ENCODE measurements at regions not wholly inside any gene's neighbourhood (a gene's known extent, or its start where the extent isn't known, plus 50 kb on each side); places are given as distances from the start of the nearest gene placed in this dataset.
A peak's percentile ranks its signal among the peaks of the same experiment; 100 is the strongest.

DNA sequence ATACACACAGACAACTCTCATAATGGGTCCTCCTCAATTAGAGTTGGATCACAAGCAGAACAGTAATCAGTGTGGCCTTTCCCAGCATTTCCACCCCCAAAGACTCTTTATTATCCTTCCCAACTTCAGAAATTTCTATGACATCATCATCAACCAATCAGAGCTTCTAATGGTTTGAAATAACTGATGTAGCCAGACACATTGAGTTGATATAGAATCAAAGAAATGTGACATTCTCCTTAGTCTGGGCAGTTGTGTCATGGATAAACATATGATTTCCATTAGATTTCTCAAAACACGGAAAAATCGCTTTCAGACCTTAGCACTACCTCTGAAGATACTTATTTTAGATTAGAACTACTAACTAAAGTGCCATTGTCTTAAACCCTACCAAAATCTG lies 75.7 kb upstream of the NFIB start:
- no peak for DNase-seq

DNA sequence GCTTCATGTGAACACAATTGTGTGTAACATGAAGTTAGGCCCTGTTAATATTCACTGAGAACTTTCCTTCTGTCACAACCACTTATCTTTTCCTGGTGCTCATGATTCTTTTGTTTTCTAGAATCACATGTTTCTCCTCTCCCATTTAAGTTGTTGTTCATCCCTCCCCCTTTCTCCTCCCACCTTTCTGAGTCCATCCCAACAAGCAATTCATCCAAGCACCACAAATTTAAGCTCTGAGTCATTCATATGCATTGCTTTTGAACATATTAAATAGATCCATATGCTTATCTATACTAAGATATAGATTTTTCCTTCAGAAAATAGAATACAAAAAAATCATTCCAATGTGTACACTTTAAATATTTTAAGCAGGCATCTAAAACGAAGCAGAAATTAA lies 75.2 kb upstream of the NFIB start:
- no peak for DNase-seq

DNA sequence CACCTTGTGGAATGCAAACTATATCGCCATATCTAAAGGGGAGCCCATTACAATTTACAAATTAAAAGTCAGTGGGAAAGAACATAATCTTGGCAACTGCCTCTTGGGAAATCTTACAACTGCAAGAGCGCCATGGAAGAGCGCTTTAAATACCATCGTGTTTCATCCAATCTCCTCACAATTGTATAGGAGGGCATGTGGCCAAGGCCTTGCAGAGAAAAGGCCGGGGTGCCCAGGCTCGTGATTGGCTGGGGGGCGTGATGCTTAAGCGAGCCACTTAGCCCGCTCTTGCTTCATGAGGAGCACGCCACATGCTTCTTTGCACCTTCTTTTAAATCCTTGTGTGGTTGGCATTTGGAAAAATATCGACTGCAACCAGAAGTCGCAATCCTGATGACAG lies 69.8 kb upstream of the NFIB start:
- no peak for DNase-seq

DNA sequence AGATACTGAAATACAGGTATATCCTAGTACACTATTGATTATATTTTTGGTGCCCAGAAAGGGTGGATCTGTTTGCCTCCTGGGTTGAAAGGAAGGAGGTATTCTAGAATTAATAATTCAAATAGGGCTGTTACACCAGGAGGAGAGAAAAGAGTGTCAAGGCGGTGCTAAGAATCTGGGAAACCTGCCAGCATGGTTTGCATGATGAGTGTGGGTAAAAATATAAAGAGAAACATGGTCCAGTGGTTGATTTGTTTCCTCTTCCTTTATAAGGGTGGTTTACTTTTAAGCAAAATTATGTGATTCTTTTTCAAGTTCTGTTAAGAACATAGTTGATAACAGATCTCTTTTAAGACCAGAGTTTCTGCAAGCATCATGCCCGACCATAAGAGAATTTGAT lies 69.4 kb upstream of the NFIB start:
- DNase-seq = peak; percentile 30

DNA sequence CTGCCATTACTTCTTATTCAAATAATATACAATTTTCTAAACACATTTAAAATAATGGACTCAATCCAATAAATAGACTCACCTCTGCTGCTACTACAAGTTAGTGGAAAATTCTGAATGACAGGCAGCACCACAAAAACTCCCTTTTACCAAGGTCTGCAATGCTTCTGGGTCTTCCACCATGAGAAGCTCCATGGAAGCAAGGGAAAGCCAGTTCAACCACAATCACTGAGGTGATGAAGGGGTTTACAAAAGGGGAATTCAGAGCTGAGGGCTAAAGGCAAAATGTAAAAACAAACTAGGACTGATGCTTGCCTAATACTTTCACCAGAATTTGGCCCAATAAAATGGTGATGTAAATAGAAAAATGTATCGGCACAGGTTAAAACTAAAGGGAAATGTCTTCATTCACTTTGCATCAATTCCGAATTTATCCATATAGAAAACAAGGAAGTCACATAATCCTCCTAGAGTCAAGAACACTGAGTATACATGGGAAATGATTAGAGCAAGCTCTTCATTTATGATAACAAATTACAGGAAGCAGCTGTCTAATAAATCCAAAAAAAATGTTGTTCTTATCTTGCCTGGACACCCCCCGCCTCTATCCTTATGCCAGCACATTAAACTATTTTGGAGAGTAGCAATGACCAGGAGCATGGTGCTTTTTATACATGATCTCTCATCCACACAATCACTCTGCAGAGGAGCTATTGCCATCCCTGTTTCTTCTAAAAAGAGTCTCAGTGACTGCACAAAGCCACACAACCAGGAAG lies 66.3 kb upstream of the NFIB start:
- no peak for DNase-seq

DNA sequence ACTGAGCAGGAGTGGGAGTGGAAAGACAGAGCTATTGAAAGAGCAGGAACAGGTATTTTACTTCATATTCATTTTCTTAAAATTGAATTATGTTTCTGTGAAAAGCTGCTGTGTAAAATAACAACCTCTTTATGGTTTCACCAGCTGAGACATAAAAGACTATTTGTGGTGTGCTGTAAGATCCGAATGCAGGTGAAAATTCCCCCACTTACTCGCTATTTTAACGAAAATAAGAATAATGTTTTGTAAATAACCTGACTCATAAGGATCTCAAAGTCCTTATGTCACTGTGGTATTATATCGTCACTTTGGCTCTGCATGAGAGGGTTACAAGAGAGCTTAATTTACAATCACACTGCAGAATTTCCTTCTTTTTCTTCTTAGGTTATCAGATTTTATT lies 65.3 kb upstream of the NFIB start:
- DNase-seq = no peak

DNA sequence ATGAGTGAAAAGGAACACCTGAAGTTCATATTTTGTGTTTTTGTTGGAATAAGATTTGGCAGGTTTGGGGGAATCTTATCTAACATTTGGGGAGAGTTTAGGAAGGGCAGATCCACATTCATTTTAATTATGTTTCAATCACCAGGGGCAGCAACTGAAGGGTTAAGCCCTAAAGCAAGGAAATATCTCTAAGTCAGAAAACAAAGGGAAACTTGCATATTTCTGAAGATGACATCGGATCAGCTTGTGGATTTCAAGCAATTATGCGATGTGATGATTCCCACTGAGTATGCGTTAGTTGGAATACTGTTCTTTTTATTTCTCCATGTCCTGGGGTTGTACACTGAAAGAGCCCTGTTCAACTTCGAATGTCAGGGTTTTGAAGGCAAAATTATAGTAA lies 59.8 kb upstream of the NFIB start:
- no peak for DNase-seq

DNA sequence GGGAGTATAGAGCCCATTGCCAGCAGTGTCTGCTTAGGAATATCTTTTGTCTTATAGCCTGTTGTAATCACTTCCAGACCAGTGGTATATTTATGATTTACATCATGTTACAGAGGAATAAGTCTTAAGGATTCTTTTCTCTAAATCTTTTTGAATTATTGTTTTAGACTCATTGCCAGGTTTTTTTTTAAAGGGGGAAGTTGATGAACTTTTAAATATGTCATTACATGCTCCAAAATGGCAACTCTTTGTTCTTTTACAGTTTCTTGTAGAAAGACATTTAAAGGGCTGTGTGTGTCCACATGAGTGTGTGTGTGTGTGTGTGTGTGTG lies 59.4 kb upstream of the NFIB start:
- DNase-seq = no peak

DNA sequence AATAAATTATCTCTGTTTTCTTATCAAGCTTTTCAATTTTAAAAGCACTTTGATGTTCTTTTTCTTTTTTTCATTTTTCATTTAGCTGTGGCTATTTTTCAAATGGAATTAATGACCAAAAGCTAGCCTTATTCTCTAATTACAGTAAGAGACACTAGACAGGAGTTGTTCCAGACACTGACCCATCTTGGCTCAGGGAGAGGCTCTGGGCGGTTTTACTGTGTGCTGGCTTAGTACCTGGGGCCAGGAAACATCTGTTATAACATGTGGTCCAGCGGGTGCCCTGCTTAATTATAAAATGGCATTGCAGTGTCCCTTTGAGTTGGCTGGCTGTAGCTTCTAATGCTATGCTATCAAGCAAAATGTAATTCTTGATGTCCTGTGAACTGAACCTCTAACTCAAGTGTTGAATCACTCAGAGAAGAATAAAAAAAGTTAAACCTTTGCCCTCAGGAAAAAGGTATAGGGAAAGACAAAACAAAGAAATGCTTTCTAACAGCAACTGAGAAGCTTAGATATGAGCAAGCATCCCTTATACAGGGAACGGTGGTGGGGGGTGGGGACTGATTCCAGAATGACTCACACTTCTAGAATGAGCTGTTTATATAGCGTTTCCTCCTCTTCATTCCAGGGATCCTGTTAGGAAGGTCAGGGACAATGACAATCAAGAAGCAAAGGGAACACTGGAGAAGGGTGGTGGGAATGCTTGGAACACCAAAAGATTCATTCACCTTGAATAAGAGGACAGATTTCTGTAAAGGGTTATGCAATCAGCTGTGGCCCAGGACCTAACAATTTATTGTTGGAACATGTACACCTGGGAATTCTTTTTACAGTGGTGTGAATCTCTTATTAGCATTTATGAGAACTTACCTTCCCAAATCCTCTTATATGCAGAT lies 58.7 kb upstream of the NFIB start:
- no peak for DNase-seq

DNA sequence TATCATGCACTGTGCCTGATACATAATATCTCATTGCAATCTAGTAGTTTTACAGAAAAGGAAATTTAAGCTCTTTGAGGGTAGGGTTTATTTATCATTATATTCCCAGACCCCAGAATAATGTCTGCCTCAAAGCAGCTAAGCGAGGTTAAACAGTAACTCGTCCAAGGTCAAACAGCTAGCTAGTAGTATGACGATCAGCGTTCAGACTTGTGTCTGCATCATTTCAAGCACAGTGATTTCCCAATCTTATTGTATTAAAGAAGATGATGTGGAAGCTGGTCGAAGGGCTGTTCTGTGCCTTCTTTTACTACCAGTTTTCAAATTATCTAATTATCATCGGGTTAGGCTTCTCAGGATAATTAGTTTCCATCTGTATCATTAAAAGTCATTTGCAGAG lies 55.1 kb upstream of the NFIB start:
- no peak for DNase-seq

DNA sequence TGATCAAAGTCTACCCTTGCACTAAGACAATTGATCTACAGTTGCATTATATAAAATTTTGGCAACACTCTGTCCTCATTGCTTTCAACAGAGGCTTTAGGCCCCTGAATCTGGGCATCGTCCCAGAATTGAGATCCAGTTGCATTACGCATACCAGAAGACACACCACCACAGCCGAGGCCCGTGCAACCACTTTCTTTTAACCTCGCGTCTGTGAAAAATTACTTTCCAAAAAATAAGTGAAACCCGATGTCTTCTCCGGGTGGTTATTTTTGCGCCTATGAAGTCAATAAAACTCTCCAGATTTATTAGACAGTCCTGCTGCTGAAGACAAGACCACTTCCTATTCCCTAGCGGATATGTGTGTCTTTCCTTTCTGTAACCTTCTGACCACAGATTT lies 52.1 kb upstream of the NFIB start:
- DNase-seq = no peak

DNA sequence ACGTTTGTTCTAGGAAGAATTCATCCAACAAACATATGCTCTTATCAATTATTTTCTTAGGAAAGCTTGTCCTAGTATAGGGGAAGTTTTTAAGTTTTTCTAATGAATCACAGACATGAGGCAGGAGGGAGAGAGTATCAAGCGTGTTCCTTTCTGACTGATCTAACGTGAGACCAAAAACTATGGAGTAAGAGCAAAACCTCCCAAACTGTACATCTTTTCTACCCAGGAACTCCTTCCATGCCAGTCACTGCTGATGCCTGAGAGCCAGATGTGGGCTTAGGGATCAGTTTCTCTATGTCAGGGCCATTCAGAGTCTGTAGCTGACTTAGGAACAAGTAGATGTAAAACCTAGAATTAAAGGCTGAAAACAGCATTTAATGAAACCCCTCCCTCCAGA lies 51.7 kb upstream of the NFIB start:
- no peak for DNase-seq
